Trophoblast cell (in vitro differentiated cells and primary cell): ENCODE measurements at regions not wholly inside any gene's neighbourhood (a gene's known extent, or its start where the extent isn't known, plus 50 kb on each side); places are given as distances from the start of the nearest gene placed in this dataset.

Experiments used
- DNase-seq, 2 donors: peaks; one replicate each; pipeline ENCODE4 v3.0.0-alpha.2; 2016
- H2AFZ ChIP-seq: 2 replicates; pipeline ENCODE4 v1.6.1; 2013; ENCODE audit warnings: low read length, moderate library complexity, mild to moderate bottlenecking; ENCODE audit not compliant: insufficient read depth, poor library complexity
- H2AK5ac ChIP-seq: 2 replicates; pipeline ENCODE4 v1.6.1; 2013; ENCODE audit warnings: mild to moderate bottlenecking, low read length
- H2BK120ac ChIP-seq: 2 replicates; pipeline ENCODE4 v1.6.1; 2013; ENCODE audit warnings: low read length, mild to moderate bottlenecking, moderate library complexity; ENCODE audit not compliant: insufficient read depth, poor library complexity
- H2BK12ac ChIP-seq: 2 replicates; pipeline ENCODE4 v1.6.1; 2013; ENCODE audit warnings: mild to moderate bottlenecking, low read length, moderate library complexity
- H2BK5ac ChIP-seq: 2 replicates; pipeline ENCODE4 v1.6.1; 2013; ENCODE audit warnings: low read length, low read depth, moderate library complexity, mild to moderate bottlenecking; ENCODE audit not compliant: poor library complexity
- H3K14ac ChIP-seq: 2 replicates; pipeline ENCODE4 v1.6.1; 2013; ENCODE audit warnings: mild to moderate bottlenecking, low read length
- H3K18ac ChIP-seq: 2 replicates; pipeline ENCODE4 v1.6.1; 2013; ENCODE audit warnings: mild to moderate bottlenecking, low read length
- H3K23ac ChIP-seq: 2 replicates; pipeline ENCODE4 v1.6.1; 2013; ENCODE audit warnings: low read length
- H3K27ac ChIP-seq: 2 replicates; pipeline ENCODE4 v1.5.1; 2013; ENCODE audit warnings: low read depth, mild to moderate bottlenecking, inconsistent platforms, low read length, moderate library complexity
- H3K27me3 ChIP-seq: 2 replicates; pipeline ENCODE4 v1.6.1; 2013; ENCODE audit warnings: inconsistent platforms, mild to moderate bottlenecking, low read length, moderate library complexity; ENCODE audit not compliant: insufficient read depth
- H3K36me3 ChIP-seq, 2 experiments: 1 replicate in 1 of 2; 2 replicates in 1 of 2; pipeline ENCODE4 v1.6.1; 2013; ENCODE audit warnings: low read length in 2 of 2, mild to moderate bottlenecking in 2 of 2, moderate library complexity in 1 of 2; ENCODE audit not compliant: insufficient read depth in 2 of 2, control insufficient read depth in 1 of 2
- H3K4ac ChIP-seq: 2 replicates; pipeline ENCODE4 v1.6.1; 2013; ENCODE audit warnings: low read depth, mild to moderate bottlenecking, low read length, moderate library complexity
- H3K4me1 ChIP-seq, 2 experiments: 1 replicate in 1 of 2; 2 replicates in 1 of 2; pipeline ENCODE4 v1.6.1; 2013; ENCODE audit warnings: low read length in 2 of 2, mild to moderate bottlenecking in 2 of 2, moderate library complexity in 1 of 2; ENCODE audit not compliant: insufficient read depth in 2 of 2, control insufficient read depth in 1 of 2
- H3K4me2 ChIP-seq: 2 replicates; pipeline ENCODE4 v1.6.1; 2013; ENCODE audit warnings: inconsistent platforms, mild to moderate bottlenecking, low read length, moderate library complexity
- H3K4me3 ChIP-seq: 2 replicates; pipeline ENCODE4 v1.5.1; 2013; ENCODE audit warnings: mild to moderate bottlenecking, low read depth, low read length, inconsistent platforms
- H3K79me1 ChIP-seq: one replicate; pipeline ENCODE4 v1.6.1; 2013; ENCODE audit warnings: low read length
- H3K79me2 ChIP-seq: 2 replicates; pipeline ENCODE4 v1.6.1; 2013; ENCODE audit warnings: low read length, mild to moderate bottlenecking; ENCODE audit not compliant: control insufficient read depth, insufficient read depth, poor library complexity
- H3K9ac ChIP-seq: 2 replicates; pipeline ENCODE4 v1.6.1; 2013; ENCODE audit warnings: mild to moderate bottlenecking, low read length
- H3K9me3 ChIP-seq: 2 replicates; pipeline ENCODE4 v1.6.1; 2013; ENCODE audit warnings: low read depth, mild to moderate bottlenecking, control low read depth, inconsistent platforms, low read length; ENCODE audit not compliant: insufficient read depth
- H4K12ac ChIP-seq: 2 replicates; pipeline ENCODE4 v1.6.1; 2013; ENCODE audit warnings: low read depth, mild to moderate bottlenecking, low read length, moderate library complexity
- H4K8ac ChIP-seq: 2 replicates; pipeline ENCODE4 v1.6.1; 2013; ENCODE audit warnings: low read depth, mild to moderate bottlenecking, low read length, moderate library complexity
- H4K91ac ChIP-seq: one replicate; pipeline ENCODE4 v1.6.1; 2013; ENCODE audit warnings: low read depth, mild to moderate bottlenecking, low read length, moderate library complexity
- WGBS: extraction: QIAGEN DNeasy Blood & Tissue Kit; methylation state at CpG from one replicate; pipeline ENCODE4 v1.1.7; 2013; ENCODE audit warnings: missing lambda C conversion rate; ENCODE audit not compliant: insufficient read length, insufficient coverage; ENCODE audit errors: extremely low coverage; 5-methylcytosine and 5-hydroxymethylcytosine counted together

DNA sequence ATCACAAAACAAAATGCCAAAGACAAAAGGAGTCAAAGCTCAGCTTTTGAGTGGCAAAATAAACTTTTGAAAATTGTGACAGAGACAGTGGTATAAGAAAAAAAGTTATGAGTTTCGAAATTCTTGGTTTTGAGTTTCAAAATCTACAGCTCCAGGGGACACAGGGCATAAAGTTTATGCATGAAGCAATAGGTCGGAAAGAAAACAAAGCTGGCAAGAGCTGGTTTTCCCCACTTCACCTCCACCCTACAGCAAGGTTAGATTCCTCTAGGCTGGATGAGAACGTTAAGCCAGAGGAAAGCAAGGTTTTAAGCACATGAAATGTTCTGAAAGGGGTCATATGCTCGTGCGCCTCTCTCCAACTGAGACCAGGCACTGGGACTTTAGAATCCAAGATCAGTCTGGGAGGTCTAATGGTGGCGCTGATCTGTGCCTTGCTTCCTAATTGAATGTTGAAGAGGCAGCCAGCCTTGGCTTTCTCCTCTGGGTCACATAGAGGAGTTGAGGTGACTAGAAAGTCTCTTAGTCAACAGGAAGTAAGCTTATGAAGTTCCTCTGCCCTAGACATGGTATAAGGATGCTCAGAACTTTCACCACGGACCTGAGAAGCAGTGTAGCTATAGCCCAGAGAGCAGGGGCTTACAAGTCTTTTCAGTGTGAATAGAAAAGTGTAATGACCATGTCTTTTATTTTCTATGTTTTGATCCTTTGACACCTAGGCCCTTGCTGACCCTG is 167.7 kb upstream of the DMAC1 start:
- Histone ChIP-seq H3K36me3 (no peaks in the 10 kb centered on the region), H3K4me3 (no peak overlapping the region), H3K79me2 (peaks cover 2% of the 10 kb centered on the region), H3K4me2 (no peak overlapping the region), H3K27me3 (no peaks in the 10 kb centered on the region), H2BK5ac (peak overlapping the region; percentile 46), H2AFZ (no peak overlapping the region), H3K18ac (no peak overlapping the region), H2BK120ac (peak overlapping the region; percentile 18), H2BK12ac (peak overlapping the region; percentile 51), H3K27ac (peak overlapping the region; percentile 63), H3K79me1 (peaks cover 4% of the 10 kb centered on the region), H4K91ac (peak overlapping the region; percentile 20), H3K9ac (no peak overlapping the region), H2AK5ac (peak overlapping the region; percentile 59), H3K23ac (no peak overlapping the region), H4K12ac (no peak overlapping the region), H4K8ac (peak overlapping the region; percentile 43), H3K9me3 (no peaks in the 10 kb centered on the region), H3K4ac (no peak overlapping the region), H3K14ac (no peak overlapping the region), H3K4me1 (peaks cover 6 to 7% of the 10 kb centered on the region in 2 experiments)
- no CpG with 5 or more reads among the region's 7 CpGs for WGBS
- peak in 1 of 2 donors; percentile 30 for DNase-seq

DNA sequence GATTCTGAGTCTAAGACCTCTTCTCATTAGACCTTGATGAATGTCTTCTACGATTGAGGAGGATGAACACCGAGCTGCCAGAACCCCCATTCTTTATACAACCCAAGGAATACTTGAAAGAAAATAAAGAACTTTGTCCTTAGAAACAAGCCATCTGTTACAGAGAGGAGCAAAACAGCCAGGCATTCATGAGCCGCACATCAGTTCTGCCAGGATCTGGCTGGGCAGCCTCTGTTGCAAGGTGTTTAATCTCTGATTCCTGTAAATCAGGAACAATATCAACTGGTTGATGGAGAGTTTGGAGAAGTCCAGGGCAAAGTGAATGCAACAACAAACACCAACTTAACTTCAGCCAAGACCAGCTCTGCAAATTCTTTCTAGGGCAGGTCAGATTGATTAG is 165.5 kb upstream of the DMAC1 start:
- H2BK12ac ChIP-seq: no peak overlapping the region

DNA sequence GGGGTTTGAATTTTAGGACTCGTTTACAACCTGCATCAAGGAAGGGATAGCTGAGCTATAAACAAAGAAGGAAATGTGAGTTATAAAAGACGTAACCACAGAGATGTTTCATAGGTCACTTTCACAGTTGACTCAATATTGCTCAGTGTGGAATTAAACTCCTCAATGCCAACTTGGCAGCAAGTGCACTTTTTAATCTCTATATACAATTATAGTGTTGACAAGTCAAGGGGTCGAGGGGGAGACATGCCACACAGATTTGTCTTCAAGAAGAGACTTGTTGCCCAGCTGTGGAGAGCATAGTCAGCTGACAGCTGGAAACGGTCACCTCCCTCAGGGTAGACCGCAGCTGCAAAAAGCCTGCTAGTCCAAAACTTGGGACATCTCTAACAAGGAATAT is 163.4 kb upstream of the DMAC1 start:
- no CpG with 5 or more reads among the region's 5 CpGs for WGBS

More for the DNA sequence above, 165.5 kb upstream of the DMAC1 start:
- peaks cover 6 to 7% of the 10 kb centered on the region in 2 experiments for H3K4me1 ChIP-seq
- WGBS: no CpG with 5 or more reads among the region's 3 CpGs
- no peak overlapping the region for H2BK120ac ChIP-seq
- H3K4me2 ChIP-seq: no peak overlapping the region
- H2AK5ac ChIP-seq: no peak overlapping the region
- H3K27me3 ChIP-seq: no peaks in the 10 kb centered on the region
- H4K8ac ChIP-seq: no peak overlapping the region
- H4K91ac ChIP-seq: no peak overlapping the region
- H3K18ac ChIP-seq: no peak overlapping the region
- no peak overlapping the region for H3K14ac ChIP-seq
- H3K36me3 ChIP-seq: no peaks in the 10 kb centered on the region
- H2AFZ ChIP-seq: no peak overlapping the region
- H3K4ac ChIP-seq: no peak overlapping the region
- H3K9ac ChIP-seq: no peak overlapping the region
- no peak overlapping the region for H2BK5ac ChIP-seq
- H4K12ac ChIP-seq: no peak overlapping the region
- peaks cover 4% of the 10 kb centered on the region for H3K79me1 ChIP-seq
- H3K27ac ChIP-seq: no peak overlapping the region
- no peak overlapping the region for H3K23ac ChIP-seq
- no peak overlapping the region for H3K4me3 ChIP-seq
- H3K79me2 ChIP-seq: peaks cover 2% of the 10 kb centered on the region
- DNase-seq: no peak
- no peaks in the 10 kb centered on the region for H3K9me3 ChIP-seq

DNA sequence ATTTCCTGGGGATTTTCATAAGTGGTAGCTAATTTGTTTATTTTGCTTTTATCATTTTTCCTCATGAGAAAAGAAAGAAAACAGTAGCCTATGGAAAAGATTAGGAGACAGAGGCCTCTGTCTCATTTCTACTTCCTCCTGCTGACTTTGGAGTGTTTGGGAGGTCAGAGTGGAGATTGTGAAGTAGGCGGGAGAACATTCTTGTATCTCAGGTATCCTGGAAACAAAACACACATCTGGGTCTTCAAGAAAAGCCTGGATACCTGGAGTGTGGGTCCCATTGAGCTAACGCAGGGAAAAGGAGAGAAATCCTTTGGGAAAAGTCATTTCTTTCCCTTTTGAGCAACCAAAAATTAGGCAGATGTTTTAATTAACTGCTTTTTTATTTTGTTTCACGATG is 161.5 kb upstream of the DMAC1 start:
- no CpG with 5 or more reads among the region's 3 CpGs for WGBS
- Histone ChIP-seq H3K79me2 (no peaks in the 10 kb centered on the region), H2BK120ac (no peak overlapping the region), H3K27me3 (no peaks in the 10 kb centered on the region), H3K23ac (no peak overlapping the region), H4K91ac (no peak overlapping the region), H3K36me3 (no peaks in the 10 kb centered on the region), H3K79me1 (no peaks in the 10 kb centered on the region), H2AK5ac (no peak overlapping the region), H4K8ac (no peak overlapping the region), H4K12ac (no peak overlapping the region), H3K4me2 (no peak overlapping the region), H3K4ac (no peak overlapping the region), H3K4me3 (no peak overlapping the region), H3K27ac (no peak overlapping the region), H2BK12ac (no peak overlapping the region), H2AFZ (no peak overlapping the region), H3K14ac (no peak overlapping the region), H2BK5ac (no peak overlapping the region), H3K18ac (no peak overlapping the region), H3K9ac (no peak overlapping the region), H3K9me3 (no peaks in the 10 kb centered on the region), H3K4me1 (no peaks in the 10 kb centered on the region)
- no peak for DNase-seq

More for the DNA sequence above, 163.4 kb upstream of the DMAC1 start:
- H2BK5ac ChIP-seq: no peak overlapping the region
- H3K79me1 ChIP-seq: peaks cover 4% of the 10 kb centered on the region
- no peak overlapping the region for H3K23ac ChIP-seq
- no peak overlapping the region for H3K14ac ChIP-seq
- no peaks in the 10 kb centered on the region for H3K9me3 ChIP-seq
- no peak overlapping the region for H4K12ac ChIP-seq
- H3K4me3 ChIP-seq: no peak overlapping the region
- H3K4me2 ChIP-seq: no peak overlapping the region
- H3K18ac ChIP-seq: no peak overlapping the region
- H2BK12ac ChIP-seq: no peak overlapping the region
- H3K79me2 ChIP-seq: peaks cover 2% of the 10 kb centered on the region
- H2BK120ac ChIP-seq: no peak overlapping the region
- H3K27me3 ChIP-seq: no peaks in the 10 kb centered on the region
- H3K4ac ChIP-seq: no peak overlapping the region
- peaks cover 6 to 7% of the 10 kb centered on the region in 2 experiments for H3K4me1 ChIP-seq
- no peak overlapping the region for H4K91ac ChIP-seq
- H2AK5ac ChIP-seq: no peak overlapping the region
- no peaks in the 10 kb centered on the region for H3K36me3 ChIP-seq
- H4K8ac ChIP-seq: no peak overlapping the region
- H3K9ac ChIP-seq: no peak overlapping the region
- H2AFZ ChIP-seq: no peak overlapping the region
- H3K27ac ChIP-seq: no peak overlapping the region
- no peak for DNase-seq
